ENCODE measurements at regions not wholly inside any gene's neighbourhood (a gene's known extent, or its start where the extent isn't known, plus 50 kb on each side); places are given as distances from the start of the nearest gene placed in this dataset.
"Not testable (repeated sequence)": the region's sequence is repeated elsewhere in the genome, so short reads cannot be mapped to it uniquely, and the experiment has no call there.

GRCh38 chr3:83218383-83219200 lies 1457.1 kb upstream of the GBE1 start:
- H3K9ac ChIP-seq = no peak overlapping the region
- H3K36me3 ChIP-seq = no peaks in the 10 kb centered on the region
- H3K4me2 ChIP-seq = no peak overlapping the region
- no peak overlapping the region for H3K4me3 ChIP-seq
- H3K27ac ChIP-seq = no peak overlapping the region
- H3K4me1 ChIP-seq = no peaks in the 10 kb centered on the region
- no peaks in the 10 kb centered on the region for H3K27me3 ChIP-seq
- H4K20me1 ChIP-seq = no peaks in the 10 kb centered on the region
- peaks cover 0 to 20% (median 14%) of the 10 kb centered on the region in 11 experiments; a peak in 13 of 22 replicates for H3K9me3 ChIP-seq (replicated peaks in 1 of 11)
- no peak for TF ChIP-seq Cebpa-rat (IDR thresholded peaks at IDR 0.05)

- peaks cover 0 to 20% (median 14%) of the 10 kb centered on the region in 11 experiments; a peak in 13 of 22 replicates for H3K9me3 ChIP-seq (replicated peaks in 1 of 11)
- not testable (repeated sequence) for H3K27me3 ChIP-seq, H3K27ac ChIP-seq, H3K4me1 ChIP-seq, H3K4me3 ChIP-seq, H3K4me2 ChIP-seq, H3K36me3 ChIP-seq, H3K9ac ChIP-seq, H4K20me1 ChIP-seq
Measured at GRCh38 chr3:83217595-83218118, 1456.2 kb upstream of the GBE1 start.

- no peak overlapping the region for H3K4me3 ChIP-seq
- H4K20me1 ChIP-seq = no peaks in the 10 kb centered on the region
- H3K9ac ChIP-seq = no peak overlapping the region
- H3K4me2 ChIP-seq = no peak overlapping the region
- no peaks in the 10 kb centered on the region for H3K4me1 ChIP-seq
- H3K27ac ChIP-seq = no peak overlapping the region
- no peaks in the 10 kb centered on the region for H3K27me3 ChIP-seq
- H3K9me3 ChIP-seq (replicated peaks in 1 of 11) = peaks cover 0 to 20% (median 14%) of the 10 kb centered on the region in 11 experiments; a peak in 13 of 22 replicates
- TF ChIP-seq Cebpa-rat (IDR thresholded peaks at IDR 0.05) = no peak
- no peaks in the 10 kb centered on the region for H3K36me3 ChIP-seq
Measured at GRCh38 chr3:83216919-83217594, 1455.6 kb upstream of the GBE1 start.

- H3K4me3 ChIP-seq = no peak overlapping the region
Measured at GRCh38 chr3:83195243-83195642, 1433.8 kb upstream of the GBE1 start.

GRCh38 chr3:83193526-83193925 lies 1432.1 kb upstream of the GBE1 start:
- Histone ChIP-seq H3K36me3 (no peaks in the 10 kb centered on the region), H3K27me3 (no peaks in the 10 kb centered on the region), H3K9ac (no peak overlapping the region), H3K27ac (no peak overlapping the region), H3K4me1 (peaks cover 0 to 2% (median 0%) of the 10 kb centered on the region in 10 experiments; a peak in 3 of 20 replicates), H3K9me3 (replicated peaks in 1 of 11) (no peaks in the 10 kb centered on the region), H3K4me2 (no peak overlapping the region), H4K20me1 (no peaks in the 10 kb centered on the region), H3K4me3 (no peak overlapping the region)
- no peak for TF ChIP-seq Cebpa-rat (IDR thresholded peaks at IDR 0.05)

More at GRCh38 chr3:83195243-83195642, 1433.8 kb upstream of the GBE1 start:
- H3K9ac ChIP-seq = no peak overlapping the region
- H3K27ac ChIP-seq = no peak overlapping the region
- H4K20me1 ChIP-seq = no peaks in the 10 kb centered on the region
- H3K36me3 ChIP-seq = no peaks in the 10 kb centered on the region
- H3K4me1 ChIP-seq = peaks cover 0 to 20% (median 7%) of the 10 kb centered on the region in 10 experiments; a peak in 10 of 20 replicates
- no peak overlapping the region for H3K4me2 ChIP-seq
- H3K9me3 ChIP-seq (replicated peaks in 1 of 11) = no peaks in the 10 kb centered on the region
- TF ChIP-seq Cebpa-rat (IDR thresholded peaks at IDR 0.05) = no peak
- no peaks in the 10 kb centered on the region for H3K27me3 ChIP-seq

- no peak overlapping the region for H3K4me3 ChIP-seq
- H3K36me3 ChIP-seq = no peaks in the 10 kb centered on the region
- no peak overlapping the region for H3K27ac ChIP-seq
- TF ChIP-seq Cebpa-rat (IDR thresholded peaks at IDR 0.05) = no peak
- peaks cover 6 to 16% (median 9%) of the 10 kb centered on the region in 11 experiments; a peak in 14 of 22 replicates for H3K9me3 ChIP-seq (replicated peaks in 1 of 11)
- no peak overlapping the region for H3K9ac ChIP-seq
- H3K4me1 ChIP-seq = no peaks in the 10 kb centered on the region
- no peaks in the 10 kb centered on the region for H3K27me3 ChIP-seq
- H3K4me2 ChIP-seq = no peak overlapping the region
- H4K20me1 ChIP-seq = no peaks in the 10 kb centered on the region
Measured at GRCh38 chr3:83189634-83190033, 1428.2 kb upstream of the GBE1 start.

- Histone ChIP-seq H3K27me3 (no peaks in the 10 kb centered on the region), H3K9me3 (replicated peaks in 1 of 11) (no peaks in the 10 kb centered on the region), H3K4me1 (no peaks in the 10 kb centered on the region), H3K4me3 (no peak overlapping the region), H3K4me2 (no peak overlapping the region), H4K20me1 (no peaks in the 10 kb centered on the region), H3K27ac (no peak overlapping the region), H3K9ac (no peak overlapping the region), H3K36me3 (no peaks in the 10 kb centered on the region)
- no peak for TF ChIP-seq Cebpa-rat (IDR thresholded peaks at IDR 0.05)
Measured at GRCh38 chr3:83169473-83169872, 1408.0 kb upstream of the GBE1 start.

GRCh38 chr3:83150896-83151295 lies 1389.5 kb upstream of the GBE1 start:
- peaks cover 0 to 3% (median 0%) of the 10 kb centered on the region in 10 experiments; a peak in 2 of 20 replicates for H3K4me1 ChIP-seq
- no peaks in the 10 kb centered on the region for H4K20me1 ChIP-seq
- H3K27me3 ChIP-seq = no peaks in the 10 kb centered on the region
- no peak overlapping the region for H3K4me3 ChIP-seq
- no peaks in the 10 kb centered on the region for H3K9me3 ChIP-seq (replicated peaks in 1 of 11)
- TF ChIP-seq Cebpa-rat (IDR thresholded peaks at IDR 0.05) = no peak
- no peak overlapping the region for H3K27ac ChIP-seq
- H3K36me3 ChIP-seq = no peaks in the 10 kb centered on the region
- no peak overlapping the region for H3K9ac ChIP-seq
- H3K4me2 ChIP-seq = no peak overlapping the region

GRCh38 chr3:83140983-83141382 lies 1379.5 kb upstream of the GBE1 start:
- no peak overlapping the region for H3K9ac ChIP-seq
- H3K4me1 ChIP-seq = no peaks in the 10 kb centered on the region
- H3K27me3 ChIP-seq = no peaks in the 10 kb centered on the region
- H3K9me3 ChIP-seq (replicated peaks in 1 of 11) = no peaks in the 10 kb centered on the region
- H3K4me3 ChIP-seq = no peak overlapping the region
- H4K20me1 ChIP-seq = no peaks in the 10 kb centered on the region
- H3K4me2 ChIP-seq = no peak overlapping the region
- no peak for TF ChIP-seq Cebpa-rat (IDR thresholded peaks at IDR 0.05)
- H3K27ac ChIP-seq = no peak overlapping the region
- H3K36me3 ChIP-seq = no peaks in the 10 kb centered on the region

All from BLaER1 treated with 17β-estradiol and CSF1 and Interleukin-3, amounts not matched to agents 10 nM and 100 nM (cell line).